Chondrocyte (in vitro differentiated cells): ENCODE measurements at regions not wholly inside any gene's neighbourhood (a gene's known extent, or its start where the extent isn't known, plus 50 kb on each side); places are given as distances from the start of the nearest gene placed in this dataset.

Experiments used
- DNase-seq: peaks from one replicate; pipeline ENCODE4 v3.0.0; 2021; ENCODE audit warnings: mixed read lengths, low spot score
- H3K27ac Mint-ChIP-seq: one replicate; pipeline ENCODE4 v1.8.0; 2021; ENCODE audit warnings: mild to moderate bottlenecking, moderate library complexity, mixed read lengths; ENCODE audit not compliant: unreplicated experiment
- H3K27me3 Mint-ChIP-seq: 2 replicates; pipeline ENCODE4 v1.8.0; 2021; ENCODE audit warnings: low read depth, mixed read lengths
- H3K36me3 Mint-ChIP-seq: 2 replicates; pipeline ENCODE4 v1.8.0; 2021; ENCODE audit warnings: low read depth, mixed read lengths
- H3K4me1 Mint-ChIP-seq: 2 replicates; pipeline ENCODE4 v1.8.0; 2021; ENCODE audit warnings: low read depth, mild to moderate bottlenecking, mixed read lengths
- H3K4me3 Mint-ChIP-seq: one replicate; pipeline ENCODE4 v1.8.0; 2021; ENCODE audit warnings: mild to moderate bottlenecking, moderate library complexity, mixed read lengths; ENCODE audit not compliant: unreplicated experiment
- H3K9me3 Mint-ChIP-seq: 2 replicates; pipeline ENCODE4 v1.8.0; 2021; ENCODE audit warnings: low read depth, mixed read lengths
- CTCF ChIP-seq: fragments of 200-600 bp; sonication (generic); IDR thresholded peaks from 2 replicates; pipeline ENCODE4 v1.5.0; 2021; ENCODE audit warnings: antibody characterized with exemption, mild to moderate bottlenecking, moderate library complexity

- no peak for DNase-seq
- Mint-ChIP-seq H3K4me3 (no peak overlapping the region), H3K36me3 (peaks cover 7% of the 10 kb centered on the region), H3K27me3 (peaks cover 15% of the 10 kb centered on the region), H3K27ac (no peak overlapping the region), H3K4me1 (no peaks in the 10 kb centered on the region), H3K9me3 (peaks cover 7% of the 10 kb centered on the region)
- no peak for TF ChIP-seq CTCF
Observed at GRCh38 chr15:69505956-69506556, 53.4 kb downstream of the RPLP1 start.

- DNase-seq: no peak
- Mint-ChIP-seq H3K27me3 (peaks cover 28% of the 10 kb centered on the region), H3K27ac (no peak overlapping the region), H3K4me3 (no peak overlapping the region), H3K4me1 (no peaks in the 10 kb centered on the region), H3K36me3 (peaks cover 8% of the 10 kb centered on the region), H3K9me3 (peaks cover 7% of the 10 kb centered on the region)
- no peak for TF ChIP-seq CTCF
Observed at GRCh38 chr15:69508659-69509058, 56.0 kb downstream of the RPLP1 start.

- no peak for DNase-seq
- TF ChIP-seq CTCF: no peak
- Mint-ChIP-seq H3K9me3 (peaks cover 7% of the 10 kb centered on the region), H3K27ac (no peak overlapping the region), H3K36me3 (peaks cover 8% of the 10 kb centered on the region), H3K27me3 (peaks cover 27% of the 10 kb centered on the region), H3K4me3 (no peak overlapping the region), H3K4me1 (no peaks in the 10 kb centered on the region)
Observed at GRCh38 chr15:69509131-69509530, 56.5 kb downstream of the RPLP1 start.

GRCh38 chr15:69510556-69510955, 57.9 kb downstream of the RPLP1 start:
- no peak for DNase-seq
- H3K27ac Mint-ChIP-seq: no peak overlapping the region
- H3K36me3 Mint-ChIP-seq: peaks cover 8% of the 10 kb centered on the region
- no peak overlapping the region for H3K4me3 Mint-ChIP-seq
- H3K4me1 Mint-ChIP-seq: no peaks in the 10 kb centered on the region
- H3K27me3 Mint-ChIP-seq: peaks cover 26% of the 10 kb centered on the region
- TF ChIP-seq CTCF: no peak
- H3K9me3 Mint-ChIP-seq: peaks cover 10% of the 10 kb centered on the region

- H3K9me3 Mint-ChIP-seq: peaks cover 10% of the 10 kb centered on the region
- H3K4me1 Mint-ChIP-seq: no peaks in the 10 kb centered on the region
- no peak overlapping the region for H3K4me3 Mint-ChIP-seq
- H3K27me3 Mint-ChIP-seq: peaks cover 24% of the 10 kb centered on the region
- no peak for TF ChIP-seq CTCF
- H3K27ac Mint-ChIP-seq: no peak overlapping the region
- H3K36me3 Mint-ChIP-seq: peaks cover 8% of the 10 kb centered on the region
- no peak for DNase-seq
Observed at GRCh38 chr15:69511015-69511414, 58.4 kb downstream of the RPLP1 start.
